DOHH2 (cell line): ENCODE measurements at regions not wholly inside any gene's neighbourhood (a gene's known extent, or its start where the extent isn't known, plus 50 kb on each side); places are given as distances from the start of the nearest gene placed in this dataset.

Source experiments
- EZH2phosphoT487 ChIP-seq: fragments of 200-600 bp; sonication (generic); IDR thresholded peaks from 2 replicates; pipeline ENCODE4 v1.6.1; 2017; ENCODE audit warnings: borderline replicate concordance, mild to moderate bottlenecking, antibody characterized with exemption, low read length, moderate library complexity, mixed read lengths
- TF ChIP-seq, protein P1 (sequence below): fragments of 200-600 bp; sonication (generic); IDR thresholded peaks from one replicate; pipeline ENCODE4 v1.5.1; 2014; ENCODE audit warnings: antibody characterized with exemption, mild to moderate bottlenecking, low read depth, low read length; ENCODE audit not compliant: poor library complexity, severe bottlenecking

DNA sequence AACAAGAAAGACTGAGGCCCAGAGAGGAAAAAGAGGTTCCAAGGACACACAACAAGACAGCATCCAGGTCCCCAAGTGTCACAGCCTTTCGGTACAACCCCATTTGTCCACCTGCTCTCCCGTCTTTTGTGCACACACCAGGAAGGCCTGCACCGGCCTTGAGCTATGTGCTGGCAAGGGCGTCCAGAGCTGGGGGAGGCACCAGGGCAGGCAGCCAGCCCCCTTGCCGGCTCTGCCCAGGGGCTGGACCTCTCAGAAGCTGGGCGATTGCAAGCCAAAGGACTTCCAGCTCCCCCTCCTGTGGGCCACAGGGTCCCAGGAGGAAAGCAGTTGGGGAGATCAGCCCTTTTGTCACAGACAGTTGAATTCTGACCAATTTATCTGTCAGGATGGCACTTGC lies 210.5 kb downstream of the MN1 start:
- TF ChIP-seq, protein P1, sequence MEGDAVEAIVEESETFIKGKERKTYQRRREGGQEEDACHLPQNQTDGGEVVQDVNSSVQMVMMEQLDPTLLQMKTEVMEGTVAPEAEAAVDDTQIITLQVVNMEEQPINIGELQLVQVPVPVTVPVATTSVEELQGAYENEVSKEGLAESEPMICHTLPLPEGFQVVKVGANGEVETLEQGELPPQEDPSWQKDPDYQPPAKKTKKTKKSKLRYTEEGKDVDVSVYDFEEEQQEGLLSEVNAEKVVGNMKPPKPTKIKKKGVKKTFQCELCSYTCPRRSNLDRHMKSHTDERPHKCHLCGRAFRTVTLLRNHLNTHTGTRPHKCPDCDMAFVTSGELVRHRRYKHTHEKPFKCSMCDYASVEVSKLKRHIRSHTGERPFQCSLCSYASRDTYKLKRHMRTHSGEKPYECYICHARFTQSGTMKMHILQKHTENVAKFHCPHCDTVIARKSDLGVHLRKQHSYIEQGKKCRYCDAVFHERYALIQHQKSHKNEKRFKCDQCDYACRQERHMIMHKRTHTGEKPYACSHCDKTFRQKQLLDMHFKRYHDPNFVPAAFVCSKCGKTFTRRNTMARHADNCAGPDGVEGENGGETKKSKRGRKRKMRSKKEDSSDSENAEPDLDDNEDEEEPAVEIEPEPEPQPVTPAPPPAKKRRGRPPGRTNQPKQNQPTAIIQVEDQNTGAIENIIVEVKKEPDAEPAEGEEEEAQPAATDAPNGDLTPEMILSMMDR: no peak
- no peak for TF ChIP-seq EZH2phosphoT487
